ENCODE measurements at regions not wholly inside any gene's neighbourhood (a gene's known extent, or its start where the extent isn't known, plus 50 kb on each side); places are given as distances from the start of the nearest gene placed in this dataset.

- WGBS, 2 donors = 0 to 7% methylated on average over 1 of the region's 1 CpG
- Histone ChIP-seq H3K27ac (ENCODE audit: low read depth in 2 of 2, low read length in 1 of 2) (no peak overlapping the region), H3K36me3 (ENCODE audit: control insufficient read depth in 2 of 2, insufficient read depth in 2 of 2, low read length in 1 of 2) (no peaks in the 10 kb centered on the region), H3K4me1 (ENCODE audit: control insufficient read depth in 2 of 2, insufficient read depth in 2 of 2, low read length in 1 of 2) (no peaks in the 10 kb centered on the region), H3K4me3 (ENCODE audit: low read depth in 1 of 2, low read length in 2 of 2) (no peak overlapping the region), H3K9me3 (ENCODE audit: control insufficient read depth in 2 of 2, insufficient read depth in 1 of 2, low read depth in 1 of 2, low read length in 1 of 2) (no peaks in the 10 kb centered on the region), H3K27me3 (ENCODE audit: control insufficient read depth in 1 of 2, insufficient read depth in 2 of 2, low read length in 2 of 2) (peaks cover 0 to 2% of the 10 kb centered on the region in 2 donors)
These were observed 369.0 kb downstream of the MATN1 start for GRCh38 chr1:30354410-30354809.

GRCh38 chr1:30353637-30354036 is 369.7 kb downstream of the MATN1 start:
- Histone ChIP-seq H3K4me1 (ENCODE audit: control insufficient read depth in 2 of 2, insufficient read depth in 2 of 2, low read length in 1 of 2) (no peaks in the 10 kb centered on the region), H3K9me3 (ENCODE audit: control insufficient read depth in 2 of 2, insufficient read depth in 1 of 2, low read depth in 1 of 2, low read length in 1 of 2) (peaks cover 0 to 1% of the 10 kb centered on the region in 2 donors), H3K36me3 (ENCODE audit: control insufficient read depth in 2 of 2, insufficient read depth in 2 of 2, low read length in 1 of 2) (no peaks in the 10 kb centered on the region), H3K27me3 (ENCODE audit: control insufficient read depth in 1 of 2, insufficient read depth in 2 of 2, low read length in 2 of 2) (peaks cover 0 to 2% of the 10 kb centered on the region in 2 donors), H3K4me3 (ENCODE audit: low read depth in 1 of 2, low read length in 2 of 2) (no peak overlapping the region), H3K27ac (ENCODE audit: low read depth in 2 of 2, low read length in 1 of 2) (no peak overlapping the region)

- Histone ChIP-seq H3K27ac (ENCODE audit: low read depth in 2 of 2, low read length in 1 of 2) (no peak overlapping the region), H3K4me3 (ENCODE audit: low read depth in 1 of 2, low read length in 2 of 2) (no peak overlapping the region), H3K36me3 (ENCODE audit: control insufficient read depth in 2 of 2, insufficient read depth in 2 of 2, low read length in 1 of 2) (no peaks in the 10 kb centered on the region), H3K9me3 (ENCODE audit: control insufficient read depth in 2 of 2, insufficient read depth in 1 of 2, low read depth in 1 of 2, low read length in 1 of 2) (peaks cover 0 to 2% of the 10 kb centered on the region in 2 donors), H3K27me3 (ENCODE audit: control insufficient read depth in 1 of 2, insufficient read depth in 2 of 2, low read length in 2 of 2) (peaks cover 0 to 3% of the 10 kb centered on the region in 2 donors), H3K4me1 (ENCODE audit: control insufficient read depth in 2 of 2, insufficient read depth in 2 of 2, low read length in 1 of 2) (no peaks in the 10 kb centered on the region)
- 82 to 90% methylated on average over 2 of the region's 2 CpGs for WGBS, 2 donors
These were observed 375.2 kb downstream of the MATN1 start for GRCh38 chr1:30348147-30348546.

- WGBS, 2 donors = 39 to 41% methylated on average over 4 of the region's 4 CpGs
- H3K4me1 ChIP-seq (ENCODE audit: control insufficient read depth in 2 of 2, insufficient read depth in 2 of 2, low read length in 1 of 2) = no peaks in the 10 kb centered on the region
- H3K4me3 ChIP-seq (ENCODE audit: low read depth in 1 of 2, low read length in 2 of 2) = no peak overlapping the region
- peaks cover 5% of the 10 kb centered on the region in 2 donors for H3K27me3 ChIP-seq (ENCODE audit: control insufficient read depth in 1 of 2, insufficient read depth in 2 of 2, low read length in 2 of 2)
- no peak overlapping the region for H3K27ac ChIP-seq (ENCODE audit: low read depth in 2 of 2, low read length in 1 of 2)
- no peaks in the 10 kb centered on the region for H3K36me3 ChIP-seq (ENCODE audit: control insufficient read depth in 2 of 2, insufficient read depth in 2 of 2, low read length in 1 of 2)
- peaks cover 3 to 6% of the 10 kb centered on the region in 2 donors for H3K9me3 ChIP-seq (ENCODE audit: control insufficient read depth in 2 of 2, insufficient read depth in 1 of 2, low read depth in 1 of 2, low read length in 1 of 2)
These were observed 377.8 kb downstream of the MATN1 start for GRCh38 chr1:30345491-30346130.

- Histone ChIP-seq H3K27ac (ENCODE audit: low read depth in 2 of 2, low read length in 1 of 2) (no peak overlapping the region), H3K4me3 (ENCODE audit: low read depth in 1 of 2, low read length in 2 of 2) (no peak overlapping the region), H3K9me3 (ENCODE audit: control insufficient read depth in 2 of 2, insufficient read depth in 1 of 2, low read depth in 1 of 2, low read length in 1 of 2) (peaks cover 3 to 4% of the 10 kb centered on the region in 2 donors), H3K4me1 (ENCODE audit: control insufficient read depth in 2 of 2, insufficient read depth in 2 of 2, low read length in 1 of 2) (no peaks in the 10 kb centered on the region), H3K27me3 (ENCODE audit: control insufficient read depth in 1 of 2, insufficient read depth in 2 of 2, low read length in 2 of 2) (peaks cover 3 to 5% of the 10 kb centered on the region in 2 donors), H3K36me3 (ENCODE audit: control insufficient read depth in 2 of 2, insufficient read depth in 2 of 2, low read length in 1 of 2) (no peaks in the 10 kb centered on the region)
- WGBS, 2 donors = 43 to 54% methylated on average over 3 of the region's 3 CpGs
These were observed 379.8 kb downstream of the MATN1 start for GRCh38 chr1:30343562-30343961.

GRCh38 chr1:30342535-30343141 is 380.7 kb downstream of the MATN1 start:
- Histone ChIP-seq H3K36me3 (ENCODE audit: control insufficient read depth in 2 of 2, insufficient read depth in 2 of 2, low read length in 1 of 2) (no peaks in the 10 kb centered on the region), H3K4me1 (ENCODE audit: control insufficient read depth in 2 of 2, insufficient read depth in 2 of 2, low read length in 1 of 2) (no peaks in the 10 kb centered on the region), H3K27ac (ENCODE audit: low read depth in 2 of 2, low read length in 1 of 2) (no peak overlapping the region), H3K9me3 (ENCODE audit: control insufficient read depth in 2 of 2, insufficient read depth in 1 of 2, low read depth in 1 of 2, low read length in 1 of 2) (peaks cover 3 to 4% of the 10 kb centered on the region in 2 donors), H3K27me3 (ENCODE audit: control insufficient read depth in 1 of 2, insufficient read depth in 2 of 2, low read length in 2 of 2) (peaks cover 3 to 5% of the 10 kb centered on the region in 2 donors), H3K4me3 (ENCODE audit: low read depth in 1 of 2, low read length in 2 of 2) (no peak overlapping the region)
- 11% methylated on average over 29 to 33 of the region's 33 CpGs for WGBS, 2 donors

GRCh38 chr1:30340934-30341333 is 382.5 kb downstream of the MATN1 start:
- H3K36me3 ChIP-seq (ENCODE audit: control insufficient read depth in 2 of 2, insufficient read depth in 2 of 2, low read length in 1 of 2) = no peaks in the 10 kb centered on the region
- peaks cover 3 to 4% of the 10 kb centered on the region in 2 donors for H3K9me3 ChIP-seq (ENCODE audit: control insufficient read depth in 2 of 2, insufficient read depth in 1 of 2, low read depth in 1 of 2, low read length in 1 of 2)
- peaks cover 3 to 5% of the 10 kb centered on the region in 2 donors for H3K27me3 ChIP-seq (ENCODE audit: control insufficient read depth in 1 of 2, insufficient read depth in 2 of 2, low read length in 2 of 2)
- no peaks in the 10 kb centered on the region for H3K4me1 ChIP-seq (ENCODE audit: control insufficient read depth in 2 of 2, insufficient read depth in 2 of 2, low read length in 1 of 2)
- no peak overlapping the region for H3K4me3 ChIP-seq (ENCODE audit: low read depth in 1 of 2, low read length in 2 of 2)
- WGBS, 2 donors = 81 to 87% methylated on average over 3 of the region's 3 CpGs
- no peak overlapping the region for H3K27ac ChIP-seq (ENCODE audit: low read depth in 2 of 2, low read length in 1 of 2)

GRCh38 chr1:30339866-30340265 is 383.5 kb downstream of the MATN1 start:
- Histone ChIP-seq H3K9me3 (ENCODE audit: control insufficient read depth in 2 of 2, insufficient read depth in 1 of 2, low read depth in 1 of 2, low read length in 1 of 2) (peaks cover 3 to 4% of the 10 kb centered on the region in 2 donors), H3K27me3 (ENCODE audit: control insufficient read depth in 1 of 2, insufficient read depth in 2 of 2, low read length in 2 of 2) (peaks cover 3 to 5% of the 10 kb centered on the region in 2 donors), H3K36me3 (ENCODE audit: control insufficient read depth in 2 of 2, insufficient read depth in 2 of 2, low read length in 1 of 2) (no peaks in the 10 kb centered on the region), H3K27ac (ENCODE audit: low read depth in 2 of 2, low read length in 1 of 2) (no peak overlapping the region), H3K4me3 (ENCODE audit: low read depth in 1 of 2, low read length in 2 of 2) (no peak overlapping the region), H3K4me1 (ENCODE audit: control insufficient read depth in 2 of 2, insufficient read depth in 2 of 2, low read length in 1 of 2) (no peaks in the 10 kb centered on the region)
- 74 to 82% methylated on average over 2 of the region's 2 CpGs for WGBS, 2 donors

- no peaks in the 10 kb centered on the region for H3K36me3 ChIP-seq (ENCODE audit: control insufficient read depth in 2 of 2, insufficient read depth in 2 of 2, low read length in 1 of 2)
- peaks cover 3 to 5% of the 10 kb centered on the region in 2 donors for H3K27me3 ChIP-seq (ENCODE audit: control insufficient read depth in 1 of 2, insufficient read depth in 2 of 2, low read length in 2 of 2)
- no peak overlapping the region for H3K27ac ChIP-seq (ENCODE audit: low read depth in 2 of 2, low read length in 1 of 2)
- peaks cover 3 to 4% of the 10 kb centered on the region in 2 donors for H3K9me3 ChIP-seq (ENCODE audit: control insufficient read depth in 2 of 2, insufficient read depth in 1 of 2, low read depth in 1 of 2, low read length in 1 of 2)
- 87 to 96% methylated on average over 2 of the region's 2 CpGs for WGBS, 2 donors
- no peak overlapping the region for H3K4me3 ChIP-seq (ENCODE audit: low read depth in 1 of 2, low read length in 2 of 2)
- no peaks in the 10 kb centered on the region for H3K4me1 ChIP-seq (ENCODE audit: control insufficient read depth in 2 of 2, insufficient read depth in 2 of 2, low read length in 1 of 2)
These were observed 384.6 kb downstream of the MATN1 start for GRCh38 chr1:30338765-30339164.

GRCh38 chr1:30337324-30337620 is 386.1 kb downstream of the MATN1 start:
- 60 to 68% methylated on average over 3 of the region's 3 CpGs for WGBS, 2 donors
- Histone ChIP-seq H3K9me3 (ENCODE audit: control insufficient read depth in 2 of 2, insufficient read depth in 1 of 2, low read depth in 1 of 2, low read length in 1 of 2) (no peaks in the 10 kb centered on the region), H3K4me3 (ENCODE audit: low read depth in 1 of 2, low read length in 2 of 2) (no peak overlapping the region), H3K27me3 (ENCODE audit: control insufficient read depth in 1 of 2, insufficient read depth in 2 of 2, low read length in 2 of 2) (no peaks in the 10 kb centered on the region), H3K36me3 (ENCODE audit: control insufficient read depth in 2 of 2, insufficient read depth in 2 of 2, low read length in 1 of 2) (no peaks in the 10 kb centered on the region), H3K27ac (ENCODE audit: low read depth in 2 of 2, low read length in 1 of 2) (no peak overlapping the region), H3K4me1 (ENCODE audit: control insufficient read depth in 2 of 2, insufficient read depth in 2 of 2, low read length in 1 of 2) (no peaks in the 10 kb centered on the region)

Measured in esophagus (tissue), 2 donors.